Rectal smooth muscle tissue (tissue), 1 donor: ENCODE measurements at regions not wholly inside any gene's neighbourhood (a gene's known extent, or its start where the extent isn't known, plus 50 kb on each side); places are given as distances from the start of the nearest gene placed in this dataset.
A peak's percentile ranks its signal among the peaks of the same experiment; 100 is the strongest.
"Not testable (repeated sequence)": the region's sequence is repeated elsewhere in the genome, so short reads cannot be mapped to it uniquely, and the experiment has no call there.

Experiments used
- H3K27ac ChIP-seq: one replicate; pipeline ENCODE4 v1.7.0; 2013; ENCODE audit warnings: low read depth, low read length, inconsistent platforms
- H3K27me3 ChIP-seq: one replicate; pipeline ENCODE4 v1.7.0; 2013; ENCODE audit warnings: low read length; ENCODE audit not compliant: control insufficient read depth, insufficient read depth
- H3K36me3 ChIP-seq: one replicate; pipeline ENCODE4 v1.7.0; 2013; ENCODE audit warnings: low read length; ENCODE audit not compliant: control insufficient read depth, insufficient read depth
- H3K4me1 ChIP-seq: one replicate; pipeline ENCODE4 v1.7.0; 2013; ENCODE audit warnings: low read length; ENCODE audit not compliant: control insufficient read depth, insufficient read depth
- H3K4me3 ChIP-seq: one replicate; pipeline ENCODE4 v1.7.0; 2013; ENCODE audit warnings: low read length
- H3K9ac ChIP-seq: one replicate; pipeline ENCODE4 v1.7.0; 2013; ENCODE audit warnings: low read length

DNA sequence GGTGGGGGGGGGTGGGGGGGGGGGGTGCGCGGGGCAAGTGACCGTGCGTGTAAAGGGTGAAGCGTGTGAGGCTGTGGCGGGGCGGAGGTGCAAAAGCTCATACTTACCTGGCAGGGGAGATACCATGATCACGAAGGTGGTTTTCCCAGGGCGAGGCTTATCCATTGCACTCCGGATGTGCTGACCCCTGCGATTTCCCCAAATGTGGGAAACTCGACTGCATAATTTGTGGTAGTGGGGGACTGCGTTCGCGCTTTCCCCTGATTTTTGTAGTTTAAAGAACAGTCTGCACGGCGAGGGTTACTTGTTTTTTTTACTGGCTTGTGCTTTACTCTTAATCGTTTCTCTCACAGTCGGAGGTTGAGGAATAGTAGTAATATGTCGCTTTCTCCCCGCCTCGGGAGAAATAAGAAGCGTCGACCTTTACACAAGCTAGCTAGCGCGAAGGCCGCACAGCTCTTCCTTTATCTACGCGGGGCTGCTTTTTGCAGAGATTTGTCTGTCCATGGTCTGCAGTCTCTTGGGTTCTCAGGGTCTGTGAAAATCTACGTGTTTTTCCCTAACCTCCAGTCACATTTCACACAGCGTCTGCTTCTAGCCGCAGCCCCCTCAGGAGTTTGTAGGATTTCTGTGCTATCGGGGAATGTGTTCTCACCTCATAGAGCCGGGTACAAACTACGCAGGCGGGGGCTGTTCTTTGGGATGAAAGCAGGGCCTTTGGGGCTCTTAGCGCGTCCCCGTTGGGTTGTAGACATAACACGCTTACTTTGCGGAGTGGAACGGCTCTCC is 148.1 kb upstream of the NOTCH2NLA start:
- not testable (repeated sequence) for H3K9ac ChIP-seq, H3K4me1 ChIP-seq, H3K36me3 ChIP-seq, H3K27me3 ChIP-seq
- Histone ChIP-seq H3K4me3 (peak overlapping the region; percentile 59), H3K27ac (peak overlapping the region; percentile 92)

DNA sequence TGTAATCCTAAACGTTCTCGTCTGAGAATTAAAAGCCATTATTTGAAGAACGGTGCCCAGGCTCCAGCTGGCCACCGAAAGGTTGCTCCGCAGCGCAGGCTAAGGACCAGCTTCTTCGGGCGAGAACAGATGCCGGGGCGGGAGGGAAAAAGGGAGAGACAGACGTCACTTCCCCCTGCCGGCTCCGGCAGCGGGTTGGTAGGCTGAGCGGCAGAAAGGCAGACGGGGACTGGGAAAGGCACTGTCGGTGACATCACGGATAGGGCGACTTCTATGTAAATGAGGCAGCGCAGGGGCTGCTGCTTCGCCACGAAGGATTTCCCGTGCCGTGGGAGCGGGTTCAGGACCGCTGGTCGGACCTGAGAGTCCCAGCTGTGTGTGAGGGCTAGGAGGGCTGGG is 147.5 kb upstream of the NOTCH2NLA start:
- not testable (repeated sequence) for H3K4me1 ChIP-seq, H3K9ac ChIP-seq, H3K36me3 ChIP-seq, H3K27me3 ChIP-seq, H3K4me3 ChIP-seq
- peak overlapping the region; percentile 58 for H3K27ac ChIP-seq

DNA sequence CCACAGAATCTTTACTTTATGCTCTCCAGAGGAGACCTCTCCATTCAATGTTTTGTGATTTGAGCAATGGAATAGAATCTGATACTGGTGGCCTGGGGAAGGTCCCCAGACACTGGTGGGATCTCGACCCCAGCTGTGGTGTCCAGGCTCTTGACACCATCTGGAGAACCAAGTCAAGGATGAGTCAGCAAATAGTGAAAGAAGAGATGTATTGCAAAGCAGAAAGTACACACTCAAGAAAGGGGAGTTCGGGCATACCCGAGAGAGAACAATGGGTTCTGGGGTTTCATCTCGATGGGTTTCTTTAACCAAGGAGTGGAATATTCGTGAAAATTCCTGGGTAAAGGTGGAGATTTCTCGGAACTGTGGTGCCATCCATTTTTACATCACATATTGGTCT is 146.3 kb upstream of the NOTCH2NLA start:
- H3K27ac ChIP-seq, H3K9ac ChIP-seq, H3K36me3 ChIP-seq, H3K27me3 ChIP-seq, H3K4me1 ChIP-seq, H3K4me3 ChIP-seq: not testable (repeated sequence)

DNA sequence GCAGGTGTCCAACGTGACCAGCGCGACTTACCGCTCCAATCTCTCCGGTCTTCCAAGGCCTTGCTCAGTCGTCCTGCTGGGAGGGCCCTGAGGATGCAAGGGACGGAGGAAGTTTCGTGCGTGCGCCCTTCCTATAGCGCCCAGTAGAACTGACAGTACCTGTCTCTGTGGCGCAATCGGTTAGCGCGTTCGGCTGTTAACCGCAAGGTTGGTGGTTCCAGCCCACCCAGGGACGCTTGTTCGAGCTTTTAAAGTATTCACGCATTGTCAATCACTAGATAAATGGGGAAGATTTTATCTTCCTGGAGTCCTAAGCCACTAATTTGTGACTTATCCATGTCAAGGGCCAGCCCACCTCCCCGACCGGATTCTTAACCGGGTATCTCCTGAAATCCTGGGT is 141.1 kb upstream of the NOTCH2NLA start:
- H3K27ac ChIP-seq, result peak overlapping the region; percentile 74
- not testable (repeated sequence) for H3K9ac ChIP-seq, H3K27me3 ChIP-seq, H3K4me1 ChIP-seq, H3K36me3 ChIP-seq
- peak overlapping the region; percentile 51 for H3K4me3 ChIP-seq

DNA sequence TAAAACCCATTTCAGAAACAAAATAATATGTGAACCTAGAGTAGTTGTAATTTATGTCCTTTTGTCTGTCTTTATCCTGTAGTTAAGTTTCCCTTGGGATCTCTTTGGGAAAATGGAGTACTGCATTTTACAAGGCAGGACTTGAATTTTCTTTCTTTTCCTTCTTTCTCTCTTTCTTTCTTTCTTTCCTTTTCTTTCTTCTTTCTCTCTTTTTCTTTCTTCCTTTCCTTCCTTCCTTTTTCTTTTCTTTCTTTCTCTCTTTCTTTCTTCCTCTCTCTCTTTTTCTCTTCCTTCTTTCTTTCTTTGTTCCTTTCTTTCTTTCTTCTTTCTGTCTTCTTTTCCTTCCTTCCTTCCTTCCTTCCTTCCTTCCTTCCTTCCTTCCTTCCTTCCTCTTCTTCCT is 126.6 kb upstream of the NOTCH2NLA start:
- not testable (repeated sequence) for H3K36me3 ChIP-seq, H3K9ac ChIP-seq

DNA sequence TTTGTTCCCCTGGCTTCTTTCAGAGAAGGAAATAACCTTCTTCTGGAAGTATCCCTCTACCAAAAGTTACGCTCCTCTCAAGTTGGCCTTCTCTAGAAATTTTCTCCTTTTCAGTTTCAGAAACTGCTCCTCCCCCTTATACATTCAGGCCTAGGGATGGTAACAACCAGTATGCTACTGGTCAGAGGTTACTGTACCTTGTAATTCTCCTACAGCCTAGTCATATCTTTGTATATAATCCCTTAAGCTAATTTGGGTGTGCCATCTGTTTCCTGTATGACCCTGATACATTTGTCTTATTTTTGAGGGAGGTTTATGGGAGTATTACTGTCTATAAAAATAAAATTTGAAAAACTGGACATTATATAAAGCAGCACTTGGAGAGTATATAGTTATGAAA is 98.0 kb upstream of the NOTCH2NLA start:
- H3K9ac ChIP-seq, H3K36me3 ChIP-seq, H3K27ac ChIP-seq, H3K4me1 ChIP-seq, H3K4me3 ChIP-seq, H3K27me3 ChIP-seq: not testable (repeated sequence)

More for the DNA sequence above, 126.6 kb upstream of the NOTCH2NLA start:
- H3K4me1 ChIP-seq, H3K27me3 ChIP-seq, H3K27ac ChIP-seq, H3K4me3 ChIP-seq: not testable (repeated sequence)

DNA sequence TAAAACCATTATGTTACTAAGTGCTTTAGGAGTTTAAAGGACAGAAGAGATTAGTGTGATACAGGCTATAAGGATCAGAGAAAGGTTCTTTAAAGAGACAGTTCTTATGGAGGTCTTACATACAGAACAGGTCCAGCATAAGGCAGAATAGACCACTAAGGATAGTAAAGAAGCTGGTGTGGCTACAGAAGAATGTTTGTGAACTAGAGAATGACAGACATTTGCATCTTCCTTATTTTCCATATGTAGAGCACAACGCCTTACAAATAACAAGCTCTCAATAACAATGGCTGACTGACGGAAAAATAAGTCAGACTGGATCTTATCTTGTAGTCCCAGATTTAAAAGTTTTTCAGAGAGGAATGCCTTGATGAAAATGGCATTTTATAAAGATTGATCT is 95.6 kb upstream of the NOTCH2NLA start:
- H3K27ac ChIP-seq, H3K9ac ChIP-seq, H3K27me3 ChIP-seq, H3K4me3 ChIP-seq, H3K36me3 ChIP-seq, H3K4me1 ChIP-seq: not testable (repeated sequence)

- not testable (repeated sequence) for H3K9ac ChIP-seq, H3K27ac ChIP-seq
Measured at GRCh38 chr1:146323302-146323701, 94.5 kb upstream of the NOTCH2NLA start.

GRCh38 chr1:146322893-146323292 is 94.1 kb upstream of the NOTCH2NLA start:
- H3K27ac ChIP-seq, H3K4me3 ChIP-seq, H3K4me1 ChIP-seq, H3K36me3 ChIP-seq, H3K9ac ChIP-seq, H3K27me3 ChIP-seq: not testable (repeated sequence)

More at GRCh38 chr1:146323302-146323701, 94.5 kb upstream of the NOTCH2NLA start:
- not testable (repeated sequence) for H3K27me3 ChIP-seq, H3K36me3 ChIP-seq, H3K4me3 ChIP-seq, H3K4me1 ChIP-seq

DNA sequence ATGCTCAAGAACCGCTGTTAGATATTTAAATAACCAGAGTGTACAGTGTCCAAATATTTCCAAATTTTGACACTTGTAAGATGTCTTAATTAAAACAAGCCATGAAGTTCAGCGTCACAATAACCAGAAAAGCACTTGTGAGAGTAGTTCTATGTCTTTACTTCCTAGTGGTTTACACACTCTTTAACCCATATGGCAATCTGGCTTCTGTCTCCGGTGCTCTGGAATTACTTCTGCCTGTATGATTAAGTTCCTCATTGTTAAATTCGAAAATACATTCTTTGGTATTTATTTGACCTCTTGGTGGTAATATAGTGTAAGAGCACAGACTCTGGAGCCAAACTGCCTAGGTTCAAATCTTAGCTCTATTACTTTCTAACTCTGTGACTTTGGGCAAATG is 89.9 kb upstream of the NOTCH2NLA start:
- not testable (repeated sequence) for H3K4me3 ChIP-seq, H3K27me3 ChIP-seq, H3K4me1 ChIP-seq, H3K36me3 ChIP-seq, H3K9ac ChIP-seq, H3K27ac ChIP-seq

- not testable (repeated sequence) for H3K4me1 ChIP-seq, H3K27ac ChIP-seq, H3K36me3 ChIP-seq, H3K27me3 ChIP-seq, H3K9ac ChIP-seq, H3K4me3 ChIP-seq
Measured at GRCh38 chr1:146317785-146318184, 89.0 kb upstream of the NOTCH2NLA start.

DNA sequence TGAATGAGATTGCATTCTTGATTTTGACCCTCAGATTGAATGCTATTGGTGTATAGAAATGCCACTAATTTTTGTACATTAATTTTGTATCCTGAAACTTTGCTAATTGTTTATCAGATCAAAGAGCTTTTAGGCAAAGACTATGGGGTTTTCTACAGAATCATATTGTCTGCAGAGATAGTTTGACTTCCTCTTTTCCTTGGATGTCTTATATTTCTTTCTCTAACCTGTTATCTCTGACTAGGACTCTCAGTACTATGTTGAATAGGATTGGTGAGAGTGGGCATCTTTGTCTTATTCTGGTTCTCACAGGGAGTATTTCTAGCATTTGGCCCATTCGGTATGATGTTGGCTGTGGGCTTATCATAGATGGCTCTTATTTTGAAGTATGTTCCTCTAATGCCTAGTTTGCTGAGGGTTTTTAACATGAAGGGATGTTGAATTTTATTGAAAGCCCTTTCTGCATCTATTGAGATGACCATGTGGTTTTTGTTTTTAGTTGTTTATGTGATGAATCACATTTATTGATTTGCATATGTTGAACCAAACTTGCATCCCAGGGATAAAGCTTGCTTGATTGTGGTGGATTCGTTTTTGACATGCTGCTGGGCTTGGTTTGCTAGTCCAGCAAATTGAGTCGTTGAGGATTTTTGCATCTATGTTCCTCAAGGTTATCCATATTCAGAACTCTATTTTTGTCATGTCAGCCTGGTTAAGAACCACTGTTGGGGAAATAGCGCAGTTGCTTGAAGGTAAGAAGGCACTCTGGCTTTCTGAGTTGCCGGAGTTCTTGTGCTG is 85.8 kb upstream of the NOTCH2NLA start:
- not testable (repeated sequence) for H3K27me3 ChIP-seq, H3K36me3 ChIP-seq, H3K9ac ChIP-seq, H3K27ac ChIP-seq, H3K4me3 ChIP-seq, H3K4me1 ChIP-seq

DNA sequence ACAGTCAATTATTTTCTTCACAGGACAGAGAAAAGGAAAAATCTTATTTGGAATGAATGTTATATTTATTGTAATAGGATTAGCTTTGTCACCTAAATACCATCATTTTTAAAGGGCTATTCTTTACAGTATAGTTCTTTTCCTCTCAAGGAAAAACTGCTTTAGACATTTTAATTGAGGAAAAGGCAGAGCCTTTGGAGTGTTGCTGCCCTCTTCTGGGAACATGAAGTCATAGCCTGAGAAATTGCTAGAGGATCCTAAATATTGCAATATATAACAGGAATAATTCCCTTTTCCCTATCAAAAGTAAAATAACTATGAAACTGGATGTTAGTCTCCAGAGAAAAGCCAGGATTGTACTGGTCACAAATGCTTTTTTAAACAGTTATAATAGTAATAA is 81.8 kb upstream of the NOTCH2NLA start:
- not testable (repeated sequence) for H3K4me1 ChIP-seq, H3K4me3 ChIP-seq, H3K9ac ChIP-seq, H3K36me3 ChIP-seq, H3K27ac ChIP-seq, H3K27me3 ChIP-seq
